ENCODE measurements at regions not wholly inside any gene's neighbourhood (a gene's known extent, or its start where the extent isn't known, plus 50 kb on each side); places are given as distances from the start of the nearest gene placed in this dataset.

- Histone ChIP-seq H3K79me2 (ENCODE audit: insufficient read depth, low read length) (no peaks in the 10 kb centered on the region), H3K9me3 (ENCODE audit: insufficient read depth, low read length, severe bottlenecking) (no peaks in the 10 kb centered on the region), H3K9ac (ENCODE audit: low read depth, low read length) (no peak overlapping the region), H4K20me1 (ENCODE audit: insufficient read depth, low read length) (no peaks in the 10 kb centered on the region), H3K27ac (ENCODE audit: low read length) (no peak overlapping the region), H3K27me3 (ENCODE audit: insufficient read depth, low read length, poor library complexity) (no peaks in the 10 kb centered on the region), H3K4me2 (ENCODE audit: insufficient read depth, low read length) (no peak overlapping the region), H3K36me3 (ENCODE audit: insufficient read depth, low read length) (no peaks in the 10 kb centered on the region), H3K4me1 (ENCODE audit: insufficient read depth, low read length) (no peaks in the 10 kb centered on the region), H3K4me3 (ENCODE audit: low read depth in 1 of 2, low read length in 2 of 2) (no peak overlapping the region), H2AFZ (ENCODE audit: low read depth, low read length) (no peak overlapping the region)
- TF ChIP-seq CTCF (IDR thresholded peaks at IDR 0.05; ENCODE audit: borderline replicate concordance, extremely low read depth, low read length, poor library complexity, severe bottlenecking) (no peak), EZH2 (IDR thresholded peaks at IDR 0.05; ENCODE audit: borderline replicate concordance, low read depth, low read length, severe bottlenecking) (no peak)
- ATAC-seq (ENCODE audit: insufficient read depth, low read depth) (no peak), DNase-seq (no peak)
Observed at GRCh38 chr11:27214713-27215112, 148.3 kb downstream of the CCDC34 start.

GRCh38 chr11:27213232-27213660 lies 149.8 kb downstream of the CCDC34 start:
- Histone ChIP-seq H3K4me2 (ENCODE audit: insufficient read depth, low read length) (no peak overlapping the region), H3K4me3 (ENCODE audit: low read depth in 1 of 2, low read length in 2 of 2) (no peak overlapping the region), H3K27me3 (ENCODE audit: insufficient read depth, low read length, poor library complexity) (no peaks in the 10 kb centered on the region), H4K20me1 (ENCODE audit: insufficient read depth, low read length) (no peaks in the 10 kb centered on the region), H3K4me1 (ENCODE audit: insufficient read depth, low read length) (no peaks in the 10 kb centered on the region), H3K79me2 (ENCODE audit: insufficient read depth, low read length) (no peaks in the 10 kb centered on the region), H2AFZ (ENCODE audit: low read depth, low read length) (no peak overlapping the region), H3K27ac (ENCODE audit: low read length) (no peak overlapping the region), H3K9ac (ENCODE audit: low read depth, low read length) (no peak overlapping the region), H3K36me3 (ENCODE audit: insufficient read depth, low read length) (no peaks in the 10 kb centered on the region), H3K9me3 (ENCODE audit: insufficient read depth, low read length, severe bottlenecking) (no peaks in the 10 kb centered on the region)
- DNase-seq (no peak), ATAC-seq (ENCODE audit: insufficient read depth, low read depth) (no peak)
- TF ChIP-seq EZH2 (IDR thresholded peaks at IDR 0.05; ENCODE audit: borderline replicate concordance, low read depth, low read length, severe bottlenecking) (no peak), CTCF (IDR thresholded peaks at IDR 0.05; ENCODE audit: borderline replicate concordance, extremely low read depth, low read length, poor library complexity, severe bottlenecking) (no peak)

GRCh38 chr11:27212248-27212780 lies 150.7 kb downstream of the CCDC34 start:
- DNase-seq (no peak), ATAC-seq (ENCODE audit: insufficient read depth, low read depth) (no peak)
- H3K27me3 ChIP-seq (ENCODE audit: insufficient read depth, low read length, poor library complexity): no peaks in the 10 kb centered on the region
- TF ChIP-seq EZH2 (IDR thresholded peaks at IDR 0.05; ENCODE audit: borderline replicate concordance, low read depth, low read length, severe bottlenecking) (no peak), CTCF (IDR thresholded peaks at IDR 0.05; ENCODE audit: borderline replicate concordance, extremely low read depth, low read length, poor library complexity, severe bottlenecking) (no peak)
- no peaks in the 10 kb centered on the region for H3K36me3 ChIP-seq (ENCODE audit: insufficient read depth, low read length)
- H3K4me2 ChIP-seq (ENCODE audit: insufficient read depth, low read length): no peak overlapping the region
- no peaks in the 10 kb centered on the region for H4K20me1 ChIP-seq (ENCODE audit: insufficient read depth, low read length)
- no peak overlapping the region for H3K9ac ChIP-seq (ENCODE audit: low read depth, low read length)
- no peaks in the 10 kb centered on the region for H3K79me2 ChIP-seq (ENCODE audit: insufficient read depth, low read length)
- no peak overlapping the region for H3K27ac ChIP-seq (ENCODE audit: low read length)
- no peak overlapping the region for H2AFZ ChIP-seq (ENCODE audit: low read depth, low read length)
- no peak overlapping the region for H3K4me3 ChIP-seq (ENCODE audit: low read depth in 1 of 2, low read length in 2 of 2)
- no peaks in the 10 kb centered on the region for H3K4me1 ChIP-seq (ENCODE audit: insufficient read depth, low read length)
- H3K9me3 ChIP-seq (ENCODE audit: insufficient read depth, low read length, severe bottlenecking): no peaks in the 10 kb centered on the region
